ENCODE measurements at regions not wholly inside any gene's neighbourhood (a gene's known extent, or its start where the extent isn't known, plus 50 kb on each side); places are given as distances from the start of the nearest gene placed in this dataset.

GRCh38 chr16:66197668-66198278, 168.7 kb upstream of the CDH5 start:
- Histone ChIP-seq H3K4me3 (ENCODE audit: insufficient read depth, low read depth, low read length, poor library complexity, severe bottlenecking) (no peak overlapping the region), H3K4me1 (ENCODE audit: control insufficient read depth, insufficient read depth, low read length, poor library complexity, severe bottlenecking) (no peaks in the 10 kb centered on the region), H3K9me3 (ENCODE audit: control insufficient read depth, low read length) (no peaks in the 10 kb centered on the region), H3K36me3 (ENCODE audit: control insufficient read depth, insufficient read depth, low read length) (no peaks in the 10 kb centered on the region), H3K27ac (ENCODE audit: insufficient read depth, low read length, poor library complexity, severe bottlenecking) (no peak overlapping the region), H3K27me3 (replicated peaks; ENCODE audit: control insufficient read depth, insufficient read depth, low read length, poor library complexity, severe bottlenecking) (no peaks in the 10 kb centered on the region)
- DNase-seq: no peak

GRCh38 chr16:66196770-66197169, 169.7 kb upstream of the CDH5 start:
- H3K36me3 ChIP-seq (ENCODE audit: control insufficient read depth, insufficient read depth, low read length): no peaks in the 10 kb centered on the region
- no peak for DNase-seq
- H3K4me1 ChIP-seq (ENCODE audit: control insufficient read depth, insufficient read depth, low read length, poor library complexity, severe bottlenecking): no peaks in the 10 kb centered on the region
- no peaks in the 10 kb centered on the region for H3K9me3 ChIP-seq (ENCODE audit: control insufficient read depth, low read length)
- no peak overlapping the region for H3K27ac ChIP-seq (ENCODE audit: insufficient read depth, low read length, poor library complexity, severe bottlenecking)
- no peak overlapping the region for H3K4me3 ChIP-seq (ENCODE audit: insufficient read depth, low read depth, low read length, poor library complexity, severe bottlenecking)
- no peaks in the 10 kb centered on the region for H3K27me3 ChIP-seq (replicated peaks; ENCODE audit: control insufficient read depth, insufficient read depth, low read length, poor library complexity, severe bottlenecking)

GRCh38 chr16:66194866-66195265, 171.6 kb upstream of the CDH5 start:
- Histone ChIP-seq H3K4me1 (ENCODE audit: control insufficient read depth, insufficient read depth, low read length, poor library complexity, severe bottlenecking) (no peaks in the 10 kb centered on the region), H3K27me3 (replicated peaks; ENCODE audit: control insufficient read depth, insufficient read depth, low read length, poor library complexity, severe bottlenecking) (no peaks in the 10 kb centered on the region), H3K9me3 (ENCODE audit: control insufficient read depth, low read length) (no peaks in the 10 kb centered on the region), H3K4me3 (ENCODE audit: insufficient read depth, low read depth, low read length, poor library complexity, severe bottlenecking) (no peak overlapping the region), H3K36me3 (ENCODE audit: control insufficient read depth, insufficient read depth, low read length) (no peaks in the 10 kb centered on the region), H3K27ac (ENCODE audit: insufficient read depth, low read length, poor library complexity, severe bottlenecking) (no peak overlapping the region)
- no peak for DNase-seq

- no peak overlapping the region for H3K4me3 ChIP-seq (ENCODE audit: insufficient read depth, low read depth, low read length, poor library complexity, severe bottlenecking)
- no peak for DNase-seq
- no peaks in the 10 kb centered on the region for H3K4me1 ChIP-seq (ENCODE audit: control insufficient read depth, insufficient read depth, low read length, poor library complexity, severe bottlenecking)
- H3K27me3 ChIP-seq (replicated peaks; ENCODE audit: control insufficient read depth, insufficient read depth, low read length, poor library complexity, severe bottlenecking): no peaks in the 10 kb centered on the region
- H3K36me3 ChIP-seq (ENCODE audit: control insufficient read depth, insufficient read depth, low read length): no peaks in the 10 kb centered on the region
- no peak overlapping the region for H3K27ac ChIP-seq (ENCODE audit: insufficient read depth, low read length, poor library complexity, severe bottlenecking)
- H3K9me3 ChIP-seq (ENCODE audit: control insufficient read depth, low read length): no peaks in the 10 kb centered on the region
Observed at GRCh38 chr16:66193543-66194229, 172.8 kb upstream of the CDH5 start.

- Histone ChIP-seq H3K27ac (ENCODE audit: insufficient read depth, low read length, poor library complexity, severe bottlenecking) (no peak overlapping the region), H3K9me3 (ENCODE audit: control insufficient read depth, low read length) (no peaks in the 10 kb centered on the region), H3K4me3 (ENCODE audit: insufficient read depth, low read depth, low read length, poor library complexity, severe bottlenecking) (no peak overlapping the region), H3K4me1 (ENCODE audit: control insufficient read depth, insufficient read depth, low read length, poor library complexity, severe bottlenecking) (no peaks in the 10 kb centered on the region), H3K27me3 (replicated peaks; ENCODE audit: control insufficient read depth, insufficient read depth, low read length, poor library complexity, severe bottlenecking) (peaks cover 3% of the 10 kb centered on the region), H3K36me3 (ENCODE audit: control insufficient read depth, insufficient read depth, low read length) (no peaks in the 10 kb centered on the region)
- DNase-seq: no peak
Observed at GRCh38 chr16:66190411-66190810, 176.1 kb upstream of the CDH5 start.

DNA sequence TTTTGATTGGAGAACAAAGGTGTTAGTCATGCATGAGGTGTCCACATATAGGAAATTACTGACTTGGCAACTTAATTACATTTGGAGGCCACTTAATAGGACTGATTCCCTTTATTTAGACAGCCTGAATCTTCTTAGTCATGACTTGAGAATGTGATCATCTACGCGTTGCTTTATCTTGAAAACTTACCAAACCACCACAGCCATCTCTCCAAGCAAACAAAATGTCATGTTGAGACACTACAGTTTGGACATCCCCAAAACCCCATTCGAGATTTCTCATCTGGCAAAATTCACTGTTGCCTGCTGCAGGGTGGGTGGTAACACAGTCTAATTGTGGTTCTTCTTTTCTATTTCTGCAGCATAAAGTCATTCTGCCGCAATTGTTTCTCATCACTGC, 176.5 kb upstream of the CDH5 start:
- Histone ChIP-seq H3K4me1 (ENCODE audit: control insufficient read depth, insufficient read depth, low read length, poor library complexity, severe bottlenecking) (no peaks in the 10 kb centered on the region), H3K27ac (ENCODE audit: insufficient read depth, low read length, poor library complexity, severe bottlenecking) (no peak overlapping the region), H3K9me3 (ENCODE audit: control insufficient read depth, low read length) (no peaks in the 10 kb centered on the region), H3K27me3 (replicated peaks; ENCODE audit: control insufficient read depth, insufficient read depth, low read length, poor library complexity, severe bottlenecking) (peaks cover 3% of the 10 kb centered on the region), H3K36me3 (ENCODE audit: control insufficient read depth, insufficient read depth, low read length) (no peaks in the 10 kb centered on the region), H3K4me3 (ENCODE audit: insufficient read depth, low read depth, low read length, poor library complexity, severe bottlenecking) (no peak overlapping the region)
- DNase-seq: no peak

- Histone ChIP-seq H3K9me3 (ENCODE audit: control insufficient read depth, low read length) (no peaks in the 10 kb centered on the region), H3K36me3 (ENCODE audit: control insufficient read depth, insufficient read depth, low read length) (no peaks in the 10 kb centered on the region), H3K27ac (ENCODE audit: insufficient read depth, low read length, poor library complexity, severe bottlenecking) (no peak overlapping the region), H3K27me3 (replicated peaks; ENCODE audit: control insufficient read depth, insufficient read depth, low read length, poor library complexity, severe bottlenecking) (peaks cover 3% of the 10 kb centered on the region), H3K4me3 (ENCODE audit: insufficient read depth, low read depth, low read length, poor library complexity, severe bottlenecking) (no peak overlapping the region), H3K4me1 (ENCODE audit: control insufficient read depth, insufficient read depth, low read length, poor library complexity, severe bottlenecking) (no peaks in the 10 kb centered on the region)
- DNase-seq: no peak
Observed at GRCh38 chr16:66188917-66189725, 177.4 kb upstream of the CDH5 start.

- no peak for DNase-seq
- Histone ChIP-seq H3K9me3 (ENCODE audit: control insufficient read depth, low read length) (no peaks in the 10 kb centered on the region), H3K36me3 (ENCODE audit: control insufficient read depth, insufficient read depth, low read length) (no peaks in the 10 kb centered on the region), H3K4me1 (ENCODE audit: control insufficient read depth, insufficient read depth, low read length, poor library complexity, severe bottlenecking) (no peaks in the 10 kb centered on the region), H3K27ac (ENCODE audit: insufficient read depth, low read length, poor library complexity, severe bottlenecking) (no peak overlapping the region), H3K4me3 (ENCODE audit: insufficient read depth, low read depth, low read length, poor library complexity, severe bottlenecking) (no peak overlapping the region), H3K27me3 (replicated peaks; ENCODE audit: control insufficient read depth, insufficient read depth, low read length, poor library complexity, severe bottlenecking) (peaks cover 3% of the 10 kb centered on the region)
Observed at GRCh38 chr16:66186251-66186785, 180.2 kb upstream of the CDH5 start.

DNA sequence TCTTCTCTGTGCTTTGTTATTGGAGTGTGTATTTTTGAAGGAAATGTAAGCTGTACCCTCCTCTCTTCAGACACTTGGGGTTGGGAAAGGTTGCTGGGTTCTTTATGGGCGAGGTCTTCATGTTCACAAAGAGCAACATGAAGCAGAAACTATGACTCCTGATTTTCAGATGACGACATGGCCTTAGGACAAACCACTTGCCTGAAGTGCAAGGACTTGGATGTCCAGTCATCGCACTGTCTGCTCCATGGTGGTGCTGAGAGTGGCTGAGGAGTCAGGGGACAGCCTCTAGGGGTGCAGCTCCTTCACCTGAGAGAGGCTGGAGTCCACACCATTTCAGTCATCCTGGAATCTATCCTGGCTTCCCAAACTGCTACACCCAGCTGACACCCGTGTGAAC, 183.9 kb upstream of the CDH5 start:
- H3K9me3 ChIP-seq (ENCODE audit: control insufficient read depth, low read length): no peaks in the 10 kb centered on the region
- no peak overlapping the region for H3K27ac ChIP-seq (ENCODE audit: insufficient read depth, low read length, poor library complexity, severe bottlenecking)
- no peaks in the 10 kb centered on the region for H3K36me3 ChIP-seq (ENCODE audit: control insufficient read depth, insufficient read depth, low read length)
- peaks cover under 1% of the 10 kb centered on the region for H3K27me3 ChIP-seq (replicated peaks; ENCODE audit: control insufficient read depth, insufficient read depth, low read length, poor library complexity, severe bottlenecking)
- no peaks in the 10 kb centered on the region for H3K4me1 ChIP-seq (ENCODE audit: control insufficient read depth, insufficient read depth, low read length, poor library complexity, severe bottlenecking)
- no peak overlapping the region for H3K4me3 ChIP-seq (ENCODE audit: insufficient read depth, low read depth, low read length, poor library complexity, severe bottlenecking)
- DNase-seq: no peak

DNA sequence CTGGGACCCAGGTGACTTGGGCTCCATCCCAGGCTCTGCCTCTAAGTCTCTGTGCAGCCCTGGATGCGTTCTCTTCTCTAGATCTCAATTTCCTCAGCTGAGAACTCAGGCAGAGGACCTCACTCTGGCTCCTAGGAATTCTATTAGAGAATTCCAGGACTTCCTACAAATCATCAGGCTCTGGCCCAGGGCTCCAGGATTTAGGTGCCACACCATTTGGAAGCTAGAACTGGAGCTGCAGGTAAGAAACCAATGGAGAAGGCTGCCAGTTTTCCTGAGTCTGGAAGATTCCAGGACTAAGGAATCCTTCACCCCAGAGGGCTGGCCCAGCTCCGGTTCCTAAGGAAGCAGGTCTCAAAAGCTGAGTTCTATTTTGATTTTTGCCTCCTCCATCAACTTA, 189.8 kb upstream of the CDH5 start:
- no peaks in the 10 kb centered on the region for H3K9me3 ChIP-seq (ENCODE audit: control insufficient read depth, low read length)
- no peak overlapping the region for H3K4me3 ChIP-seq (ENCODE audit: insufficient read depth, low read depth, low read length, poor library complexity, severe bottlenecking)
- DNase-seq: no peak

More for the DNA sequence above, 189.8 kb upstream of the CDH5 start:
- Histone ChIP-seq H3K27ac (ENCODE audit: insufficient read depth, low read length, poor library complexity, severe bottlenecking) (no peak overlapping the region), H3K27me3 (replicated peaks; ENCODE audit: control insufficient read depth, insufficient read depth, low read length, poor library complexity, severe bottlenecking) (peaks cover 3% of the 10 kb centered on the region), H3K4me1 (ENCODE audit: control insufficient read depth, insufficient read depth, low read length, poor library complexity, severe bottlenecking) (no peaks in the 10 kb centered on the region), H3K36me3 (ENCODE audit: control insufficient read depth, insufficient read depth, low read length) (no peaks in the 10 kb centered on the region)
